ENCODE measurements at regions not wholly inside any gene's neighbourhood (a gene's known extent, or its start where the extent isn't known, plus 50 kb on each side); places are given as distances from the start of the nearest gene placed in this dataset.
"Not testable (repeated sequence)": the region's sequence is repeated elsewhere in the genome, so short reads cannot be mapped to it uniquely, and the experiment has no call there.

DNA sequence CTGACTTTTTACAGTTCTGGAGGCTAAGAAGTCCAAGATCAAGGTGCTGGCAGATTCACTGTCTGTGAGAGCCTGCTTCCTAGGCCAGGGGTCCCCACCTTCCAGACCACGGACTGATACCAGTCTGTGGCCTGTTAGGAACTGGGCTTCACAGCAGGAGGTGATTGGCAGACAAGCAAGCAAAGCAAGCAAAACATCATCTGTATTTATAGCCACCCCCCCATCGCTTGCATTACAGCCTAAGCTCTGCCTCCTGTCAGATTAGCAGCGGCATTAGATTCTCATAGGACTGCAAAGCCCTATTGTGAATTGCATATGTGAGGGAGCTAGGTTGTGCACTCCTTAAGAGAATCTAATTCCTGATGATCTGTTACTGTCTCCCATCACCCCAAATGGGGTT, 194.7 kb upstream of the THRB start:
- no peak for DNase-seq

DNA sequence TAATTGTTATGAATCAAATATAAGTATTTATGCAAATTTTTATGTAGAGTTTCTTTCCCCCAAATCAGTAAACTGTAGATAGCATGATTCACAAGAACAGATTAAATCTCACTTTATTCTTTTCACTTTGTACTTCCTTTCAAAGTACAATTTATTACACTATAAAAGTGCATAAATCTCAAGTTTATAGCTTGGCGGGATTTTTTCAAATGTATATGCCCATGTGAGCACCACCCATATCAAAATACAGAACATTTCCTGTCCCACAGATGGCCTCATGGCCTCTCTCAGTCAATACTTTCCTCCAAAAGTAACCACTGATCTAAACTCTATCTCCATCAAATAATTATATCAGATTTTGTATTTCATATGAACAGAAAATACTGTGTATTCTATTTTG, 196.1 kb upstream of the THRB start:
- no peak for DNase-seq

DNA sequence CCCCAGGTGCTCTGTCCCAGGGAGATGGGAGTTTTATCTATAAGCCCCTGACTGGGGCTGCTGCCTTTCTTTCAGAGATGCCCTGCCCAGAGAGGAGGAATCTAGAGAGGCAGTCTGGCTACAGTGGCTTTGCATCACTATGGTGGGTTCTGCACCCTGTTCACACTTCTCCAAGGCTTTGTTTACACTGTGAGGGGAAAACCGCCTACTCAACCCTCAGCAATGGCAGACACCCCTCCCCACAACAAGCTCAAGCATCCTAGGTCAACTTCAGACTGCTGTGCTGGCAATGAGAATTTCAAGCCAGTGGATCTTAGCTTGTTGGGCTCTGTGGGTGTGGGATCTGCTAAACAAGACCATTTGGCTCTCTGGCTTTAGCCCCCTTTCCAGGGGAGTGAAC, 204.4 kb upstream of the THRB start:
- not testable (repeated sequence) for DNase-seq

DNA sequence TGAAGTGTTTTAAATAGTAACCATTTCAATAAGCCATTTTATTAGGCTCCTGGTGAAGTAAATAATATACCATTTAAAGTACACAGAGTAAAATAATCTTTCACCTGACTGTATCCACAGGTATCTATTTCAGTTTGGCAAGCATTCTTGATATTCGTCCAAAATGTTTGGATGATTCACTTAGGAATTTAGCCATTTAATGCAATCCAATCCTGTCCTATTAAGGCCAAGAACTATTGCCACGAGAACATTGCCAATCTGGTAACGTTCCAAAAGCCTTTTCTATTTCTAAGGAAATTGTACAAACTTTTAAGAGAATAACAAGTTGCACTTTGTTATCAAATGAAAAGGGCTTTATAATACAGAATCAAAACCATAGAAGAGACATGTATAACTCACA, 209.8 kb upstream of the THRB start:
- no peak for DNase-seq

DNA sequence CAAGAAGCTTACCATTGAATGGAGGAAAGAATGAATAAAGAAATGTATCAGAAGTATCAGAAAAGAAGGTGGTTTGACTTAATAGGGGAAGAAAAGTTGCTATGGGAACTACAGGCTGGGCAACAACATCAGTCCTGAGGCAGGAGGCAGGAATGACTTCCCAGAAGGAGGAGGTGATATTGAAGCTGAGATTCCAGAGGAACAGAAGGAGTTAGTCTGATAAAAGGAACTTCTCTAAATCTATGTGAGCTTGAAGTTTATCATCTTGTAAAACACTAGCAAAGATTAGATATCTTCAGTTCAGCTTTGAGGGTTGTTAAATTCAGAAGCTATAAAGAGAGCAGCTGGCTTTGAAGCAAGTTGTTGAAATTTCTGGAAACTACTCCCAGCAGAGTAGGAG, 213.3 kb upstream of the THRB start:
- DNase-seq: no peak

DNA sequence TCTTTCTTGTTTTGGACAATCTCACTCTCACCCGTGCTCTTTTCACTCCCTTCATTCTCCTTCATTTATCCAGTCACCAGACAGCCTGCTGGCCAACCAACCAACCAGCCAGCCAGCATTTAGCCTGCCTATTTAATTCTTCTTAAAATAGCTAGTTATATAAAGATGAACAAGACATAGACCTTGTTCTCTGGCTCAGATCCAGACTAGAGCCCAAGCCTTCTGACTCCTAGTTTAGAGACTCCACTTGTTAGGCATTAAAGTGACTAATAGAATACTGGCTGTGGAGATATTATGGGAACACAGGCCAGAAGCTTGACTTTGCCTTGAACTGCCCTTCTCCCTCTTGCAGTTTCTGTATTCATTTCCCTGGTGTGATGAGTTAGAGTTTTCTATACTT, 215.3 kb upstream of the THRB start:
- DNase-seq: no peak

DNA sequence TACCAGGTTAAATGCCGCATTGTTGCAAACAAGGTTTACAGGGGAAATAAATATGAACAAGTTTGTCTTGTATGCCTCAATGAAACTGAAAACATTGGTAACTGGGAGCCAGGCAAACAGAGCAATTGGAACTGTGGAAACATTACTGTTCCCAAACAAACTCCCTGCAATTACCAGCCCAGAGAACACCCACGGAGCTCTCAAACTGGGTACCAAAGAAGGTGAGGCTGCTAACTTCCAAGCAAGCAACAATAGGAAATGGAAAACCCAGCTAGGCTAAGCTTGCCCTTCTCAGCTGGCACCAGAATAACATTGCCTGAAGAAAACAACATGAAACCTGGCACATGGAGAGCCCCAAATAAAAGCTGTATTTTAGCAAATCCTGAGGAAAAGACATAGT, 218.9 kb upstream of the THRB start:
- DNase-seq: no peak

DNA sequence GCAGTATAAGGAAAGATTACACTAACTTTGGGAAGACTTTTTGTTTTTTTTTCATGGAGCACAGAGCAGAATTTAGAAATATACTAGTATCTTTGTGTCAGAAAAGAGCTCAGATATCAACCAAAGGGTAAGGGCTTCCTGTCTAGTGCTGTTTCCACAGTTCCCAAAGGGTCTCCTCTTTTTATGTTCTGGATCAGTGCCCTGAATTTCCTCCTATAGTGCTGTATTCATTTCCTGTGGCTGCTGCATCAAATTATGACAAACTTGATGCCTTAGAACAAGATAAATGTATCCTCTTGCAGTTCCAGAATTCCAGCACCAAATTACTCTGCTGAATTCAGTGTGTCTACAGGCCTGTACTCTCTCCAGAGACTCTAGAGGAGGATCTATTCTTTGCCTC, 219.8 kb upstream of the THRB start:
- no peak for DNase-seq

DNA sequence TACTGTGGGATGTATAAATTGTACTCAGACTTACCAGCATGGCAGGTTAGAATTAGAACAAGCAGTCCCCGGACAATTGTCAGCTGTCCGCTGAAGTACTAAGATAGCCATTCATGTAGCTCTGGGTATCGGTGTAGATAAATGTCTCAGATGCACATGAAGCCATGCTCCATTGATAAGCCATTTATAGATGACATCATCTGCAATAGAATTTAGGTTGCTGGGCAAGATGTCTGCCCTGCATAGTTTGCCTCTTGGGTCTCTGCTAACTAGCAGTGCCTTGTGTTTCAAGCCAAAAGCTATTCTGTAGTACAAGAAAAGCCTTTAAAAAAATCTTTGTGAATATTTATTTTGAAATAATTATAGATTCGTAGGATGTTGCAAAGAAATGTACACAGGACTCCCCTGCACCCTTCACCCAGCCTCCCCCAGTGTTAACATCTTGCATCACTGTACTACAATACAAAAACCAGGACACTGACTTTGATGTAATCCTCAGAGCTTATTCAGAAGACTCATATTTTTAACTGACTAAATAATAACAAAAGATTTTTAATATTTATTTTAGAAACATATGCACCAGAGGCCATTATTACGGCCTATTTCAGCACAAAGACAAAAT, 220.6 kb upstream of the THRB start:
- DNase-seq: no peak

DNA sequence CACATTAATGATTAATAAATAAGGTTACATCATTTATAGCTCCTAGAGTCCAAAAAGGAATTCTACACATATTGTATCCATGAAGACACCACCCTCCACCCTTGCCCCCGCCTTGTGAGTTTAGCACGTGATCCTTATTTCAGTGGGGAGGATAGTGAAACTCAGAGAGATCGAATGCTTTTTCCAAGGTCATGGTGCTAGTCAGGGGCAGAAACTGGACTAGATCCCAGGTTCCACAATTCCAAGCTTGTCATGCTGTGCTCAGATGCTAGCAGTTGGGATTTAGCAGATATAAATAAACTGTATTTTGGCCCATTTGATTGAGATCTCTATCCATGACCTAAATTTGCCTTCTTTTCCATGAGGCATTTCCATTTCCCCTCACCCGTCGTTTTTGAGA, 227.4 kb upstream of the THRB start:
- no peak for DNase-seq

DNA sequence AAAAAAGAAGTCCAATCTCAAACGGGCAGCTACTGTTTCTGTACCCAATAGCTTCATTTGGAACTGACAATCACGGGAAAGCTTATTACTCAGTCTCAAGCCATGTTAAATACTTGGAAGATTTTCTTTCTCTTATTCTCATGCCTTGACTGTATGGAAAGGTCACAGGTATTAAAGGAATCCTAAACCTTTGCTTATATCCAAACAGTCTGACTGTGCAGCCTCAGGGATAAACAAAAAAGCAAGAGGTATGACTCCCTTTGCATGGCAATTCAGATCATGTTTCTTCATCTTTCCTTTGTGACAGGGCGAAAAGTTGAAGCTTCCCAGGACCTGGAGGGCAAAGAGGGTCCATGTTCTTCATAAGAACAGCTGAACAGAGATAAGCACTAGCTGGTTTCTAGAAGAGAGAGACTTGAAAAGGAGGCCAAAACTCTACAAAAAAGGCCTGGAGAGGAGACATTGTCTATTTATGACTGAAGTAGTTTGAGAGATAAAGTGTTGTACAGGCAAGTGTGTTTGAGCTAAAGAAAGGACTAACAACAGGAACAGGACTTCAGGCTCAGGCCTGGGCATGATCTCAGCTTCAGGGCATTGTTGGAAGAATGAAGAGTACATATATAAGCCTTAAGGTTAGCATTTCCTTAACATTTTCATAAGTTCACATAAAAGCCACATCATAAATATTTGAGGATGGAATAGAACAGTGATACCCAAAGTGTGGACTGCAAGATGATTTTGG, 231.0 kb upstream of the THRB start:
- no peak for DNase-seq

DNA sequence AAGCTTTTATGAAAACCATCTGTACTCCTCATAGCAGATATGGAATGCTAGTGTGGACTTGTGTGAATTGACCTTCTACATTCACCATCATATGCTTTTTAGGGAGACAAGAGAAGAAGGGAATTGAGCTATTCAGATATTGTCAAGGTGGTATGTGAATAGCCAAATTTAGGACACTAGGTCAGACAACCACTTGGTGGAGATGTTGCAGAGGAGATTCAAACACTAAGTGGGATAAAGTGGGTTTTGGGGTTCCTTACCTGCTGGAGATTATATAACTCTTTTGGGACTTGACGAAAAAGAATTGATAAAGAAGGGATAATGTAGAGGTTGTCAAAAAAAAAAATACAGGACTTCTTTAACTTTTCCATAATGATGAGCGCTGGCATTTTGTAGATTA, 231.8 kb upstream of the THRB start:
- no peak for DNase-seq

DNA sequence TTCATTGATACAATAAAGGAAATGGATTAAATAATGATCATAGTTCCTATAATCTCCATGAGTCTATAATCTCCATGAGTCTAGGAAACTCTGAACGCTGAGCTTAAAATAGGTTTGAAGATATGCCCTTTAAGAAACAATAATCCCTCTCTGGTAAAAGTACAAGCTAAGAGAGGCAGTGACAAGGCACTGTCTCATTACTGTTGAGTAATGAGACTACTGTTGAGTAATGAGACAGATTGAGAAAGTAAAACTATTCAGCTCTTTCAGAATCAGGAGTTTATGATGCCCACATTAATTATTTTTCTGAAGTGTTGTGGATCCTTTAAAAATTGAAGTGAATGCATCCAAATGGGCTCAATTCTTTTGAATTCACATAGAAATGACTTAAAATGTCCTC, 235.5 kb upstream of the THRB start:
- DNase-seq: no peak

DNA sequence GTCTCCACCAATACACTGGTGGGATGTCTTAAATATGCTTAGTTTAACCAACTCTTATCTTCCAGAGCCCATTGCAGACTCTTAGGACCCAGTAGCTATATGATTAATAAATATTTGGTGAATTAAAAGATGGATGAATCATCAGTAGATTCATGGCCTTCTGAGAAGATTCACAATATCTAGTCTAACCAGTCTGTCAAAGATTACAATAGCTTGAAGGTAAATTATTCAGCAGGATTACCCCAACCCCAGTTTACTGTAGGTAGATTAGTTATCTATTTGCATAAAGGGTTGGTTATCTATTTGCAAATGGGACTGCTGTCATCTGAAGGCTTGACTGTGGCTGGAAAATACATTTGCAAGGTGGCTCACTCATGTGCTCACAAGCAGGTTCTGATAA, 239.4 kb upstream of the THRB start:
- no peak for DNase-seq

DNA sequence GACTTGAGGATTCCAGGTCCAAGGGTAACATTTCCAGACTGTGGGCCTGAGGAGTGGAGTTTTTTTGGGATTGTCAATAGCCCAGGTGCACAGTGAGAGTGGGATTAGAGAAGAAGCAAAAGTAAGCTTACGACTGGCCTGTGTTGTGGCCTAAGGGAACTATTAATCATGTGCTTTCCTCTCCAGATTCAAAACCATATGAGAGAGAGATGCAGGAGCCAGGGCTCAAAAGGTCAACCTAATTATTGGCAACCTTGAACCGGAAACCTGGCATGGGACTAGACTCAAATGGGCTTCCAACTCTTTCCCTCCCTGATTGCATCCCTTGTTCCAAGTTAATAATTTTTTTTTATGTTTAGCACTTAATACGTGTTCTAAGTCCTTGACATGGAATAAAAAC, 242.1 kb upstream of the THRB start:
- DNase-seq: no peak

DNA sequence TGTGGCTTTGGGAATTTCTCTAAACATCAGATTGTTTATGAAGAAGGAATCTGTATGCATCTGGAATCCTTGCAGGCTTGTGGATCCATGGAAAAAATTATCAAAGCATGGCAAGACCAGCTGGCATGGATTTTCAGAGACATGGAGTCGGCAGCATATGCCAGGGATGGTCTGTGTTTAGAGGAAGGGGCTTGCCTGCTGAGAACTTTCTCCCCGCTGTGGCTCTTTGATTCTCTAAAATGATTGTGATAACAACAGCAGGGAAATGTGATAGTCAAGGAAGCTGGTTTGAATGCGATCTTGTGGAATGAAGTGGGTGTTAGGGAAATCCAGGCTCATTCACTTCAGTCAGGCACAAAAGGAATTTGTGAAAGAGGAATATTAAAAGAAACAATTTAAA, 245.7 kb upstream of the THRB start:
- DNase-seq: no peak

DNA sequence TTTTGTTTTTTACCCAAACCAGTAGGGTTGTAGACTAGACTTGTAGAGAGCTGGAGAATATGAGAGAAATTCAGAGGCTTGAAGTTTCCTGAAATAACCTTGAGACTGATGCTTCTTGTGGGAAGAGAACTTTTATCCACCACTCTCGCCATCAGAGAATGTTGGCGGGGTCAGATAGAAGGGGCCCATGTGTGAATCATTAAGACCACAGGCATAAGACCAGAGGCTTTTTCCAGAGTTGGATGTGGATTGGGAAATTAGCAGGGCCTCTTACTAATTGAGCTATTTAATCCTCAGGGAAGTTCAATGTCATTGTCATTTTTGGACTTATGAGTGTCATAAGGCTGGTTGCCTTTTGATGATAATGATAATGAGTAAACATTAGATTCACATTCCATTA, 246.9 kb upstream of the THRB start:
- DNase-seq: no peak

DNA sequence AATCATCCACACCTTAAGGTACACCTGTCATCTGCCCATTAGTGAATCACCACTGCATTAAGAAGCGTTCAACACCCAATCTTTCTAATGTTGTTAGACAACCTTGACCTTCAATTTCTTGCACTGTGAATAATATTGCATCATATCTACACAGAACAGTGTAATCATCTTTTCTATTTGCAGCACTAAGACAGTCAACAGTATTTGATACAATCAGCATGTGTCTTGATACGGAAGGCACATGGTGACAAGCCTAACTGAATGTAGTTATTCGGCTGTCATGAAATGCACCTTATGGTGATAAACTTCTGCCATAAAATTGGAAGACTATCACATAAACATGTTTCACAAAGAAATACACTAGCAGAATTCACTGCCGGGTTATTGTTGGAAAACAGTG, 253.9 kb upstream of the THRB start:
- no peak for DNase-seq

DNA sequence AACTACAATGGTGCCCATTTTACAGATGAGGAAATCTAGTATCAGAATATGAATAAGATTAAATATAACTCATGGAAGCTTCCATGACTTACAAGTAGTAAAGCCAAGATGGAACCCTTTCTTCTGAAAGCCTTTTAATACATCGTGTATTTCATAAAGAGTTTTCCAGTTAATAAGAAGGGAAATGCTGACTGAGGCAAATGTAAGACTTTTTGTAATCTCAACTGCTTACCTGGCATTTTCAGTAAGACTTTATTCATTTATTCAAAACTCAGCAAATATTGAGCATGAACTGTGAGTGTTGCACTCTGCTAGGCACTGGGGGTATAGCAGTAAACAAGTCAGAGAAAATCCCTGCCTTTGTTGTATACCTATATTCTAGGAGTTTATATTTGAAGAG, 256.4 kb upstream of the THRB start:
- no peak for DNase-seq

DNA sequence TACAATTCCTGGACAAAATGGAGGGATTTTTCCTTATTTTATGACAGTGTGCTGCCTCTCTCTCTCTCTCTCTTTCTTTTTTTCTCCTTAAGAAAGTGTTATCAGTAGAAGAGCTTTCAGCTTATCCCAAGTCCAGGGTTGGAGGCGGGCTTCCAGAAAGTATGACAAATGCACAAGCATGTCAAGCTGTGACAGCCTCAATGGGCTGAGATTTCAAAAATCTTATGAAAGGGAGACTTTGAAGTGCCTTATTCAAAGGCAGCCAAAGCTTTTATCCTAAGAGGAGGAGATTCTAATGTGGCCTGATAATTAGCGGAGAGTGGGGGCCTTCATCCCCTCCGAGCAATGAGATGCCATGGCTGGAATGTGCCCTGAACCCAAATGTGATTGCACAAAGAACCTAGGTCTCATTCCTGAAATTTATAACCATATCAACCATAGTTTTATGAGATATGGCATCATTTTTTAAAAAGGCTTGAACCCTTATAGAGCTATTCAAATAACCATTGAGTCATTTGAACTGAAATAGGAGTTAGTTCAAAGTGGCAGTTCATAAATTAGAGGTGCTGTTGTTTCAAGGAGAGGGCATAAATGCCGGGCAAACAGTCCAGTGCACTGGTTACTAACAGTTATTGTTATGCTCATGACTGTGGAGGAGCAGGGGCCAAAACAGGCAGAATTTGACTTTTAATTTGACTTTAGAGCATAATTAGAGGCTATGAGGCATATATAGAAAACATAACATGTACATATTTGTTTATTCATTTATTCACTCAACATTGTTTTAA, 261.6 kb upstream of the THRB start:
- no peak for DNase-seq

DNA sequence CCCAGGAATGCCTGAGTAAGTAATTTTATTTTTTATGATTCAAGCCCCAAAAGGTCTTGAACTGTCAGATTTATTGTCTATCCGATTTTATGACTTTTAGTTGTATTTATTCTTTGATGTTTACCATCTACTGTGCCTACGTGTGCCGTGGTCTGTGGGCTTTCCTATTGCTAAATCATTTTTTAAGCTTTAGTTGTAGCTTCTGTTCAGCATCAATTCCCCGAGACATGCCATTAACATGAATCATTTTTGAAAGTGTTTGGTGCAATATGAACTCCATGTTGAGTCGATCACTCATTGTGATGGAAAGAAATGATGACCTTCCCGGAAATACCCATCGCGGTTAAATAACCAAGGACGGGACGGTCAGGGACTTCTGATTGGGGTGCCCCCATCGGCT, 268.7 kb upstream of the THRB start:
- DNase-seq: no peak

DNA sequence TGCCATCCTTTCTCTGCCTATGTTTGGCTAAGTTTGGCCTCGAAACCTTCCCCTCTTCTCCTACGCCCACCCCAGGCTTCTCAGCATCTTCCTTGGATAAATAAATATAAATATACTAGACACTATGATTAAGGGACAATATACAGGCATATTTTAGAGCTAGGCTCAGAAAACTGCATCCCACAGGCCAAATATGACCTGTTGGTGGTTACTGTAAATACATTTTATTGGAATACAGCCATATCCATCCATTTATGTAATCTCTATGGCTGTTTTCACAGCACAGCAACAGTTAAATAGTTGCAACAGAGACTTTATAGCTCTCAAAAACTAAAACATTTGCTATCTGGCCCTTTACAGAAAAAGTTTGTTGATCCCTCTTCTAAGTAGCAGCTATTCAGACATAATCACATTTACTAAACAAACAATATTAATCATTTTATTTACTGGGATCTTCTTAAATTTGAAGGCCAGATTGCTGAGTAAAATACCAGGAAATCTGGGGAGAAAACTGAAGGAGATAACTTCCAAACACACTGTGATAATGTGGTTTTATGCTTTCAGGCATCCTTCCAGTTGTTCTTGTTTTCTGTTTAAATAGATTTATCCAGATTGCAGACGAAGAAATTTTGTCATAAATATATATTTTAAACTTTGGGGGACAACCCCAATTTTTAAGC, 269.7 kb upstream of the THRB start:
- DNase-seq: no peak

DNA sequence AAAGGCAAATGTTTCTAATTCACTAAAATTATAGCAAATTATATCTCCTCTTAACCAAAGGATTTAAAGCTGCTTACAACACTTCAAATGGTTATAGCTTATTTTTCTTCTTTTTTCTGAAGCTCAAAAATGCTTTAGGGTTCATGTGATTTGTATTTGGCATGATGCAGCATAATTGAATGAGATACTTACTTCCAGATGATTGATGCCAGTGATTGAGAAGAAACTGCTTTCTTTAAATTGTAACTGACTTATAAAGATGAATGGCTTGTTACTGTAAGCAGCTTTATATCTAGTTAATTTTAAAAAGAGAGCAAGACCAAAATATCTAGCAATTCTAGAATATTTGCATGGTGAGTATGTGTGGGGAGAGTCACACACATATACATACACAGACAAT, 270.7 kb upstream of the THRB start:
- DNase-seq: no peak

DNA sequence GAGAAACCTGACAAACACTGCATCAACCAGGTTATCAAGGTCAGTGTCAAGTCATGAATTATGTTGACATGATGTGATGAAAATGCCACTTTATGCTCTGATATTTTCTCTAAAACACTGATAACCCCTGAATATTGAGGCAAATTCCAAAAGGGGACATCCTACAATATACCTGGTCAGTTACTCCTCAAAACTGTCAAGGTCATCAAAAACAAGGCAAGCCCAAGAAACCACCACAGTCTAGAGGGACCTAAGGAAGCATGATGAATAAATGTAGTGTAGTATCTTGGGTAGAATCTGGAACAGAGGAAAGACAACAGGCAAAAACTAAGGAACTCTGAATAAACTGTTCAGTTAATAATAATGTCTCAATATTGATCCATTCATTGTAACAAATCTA, 275.3 kb upstream of the THRB start:
- DNase-seq: no peak
